Superior temporal gyrus (tissue), 1 donor: ENCODE measurements at regions not wholly inside any gene's neighbourhood (a gene's known extent, or its start where the extent isn't known, plus 50 kb on each side); places are given as distances from the start of the nearest gene placed in this dataset.

Source experiments
- DNase-seq: peaks from one replicate; pipeline ENCODE4 v3.0.0-alpha.2; 2016; ENCODE audit errors: extremely low spot score

- no peak for DNase-seq
These were observed 243.1 kb upstream of the PWP1 start for GRCh38 chr12:107442326-107442987.

- DNase-seq, result no peak
These were observed 242.1 kb upstream of the PWP1 start for GRCh38 chr12:107443320-107444090.

- DNase-seq, result no peak
These were observed 240.8 kb upstream of the PWP1 start for GRCh38 chr12:107444771-107445170.

GRCh38 chr12:107446476-107446875 lies 239.1 kb upstream of the PWP1 start:
- DNase-seq, result no peak

DNA sequence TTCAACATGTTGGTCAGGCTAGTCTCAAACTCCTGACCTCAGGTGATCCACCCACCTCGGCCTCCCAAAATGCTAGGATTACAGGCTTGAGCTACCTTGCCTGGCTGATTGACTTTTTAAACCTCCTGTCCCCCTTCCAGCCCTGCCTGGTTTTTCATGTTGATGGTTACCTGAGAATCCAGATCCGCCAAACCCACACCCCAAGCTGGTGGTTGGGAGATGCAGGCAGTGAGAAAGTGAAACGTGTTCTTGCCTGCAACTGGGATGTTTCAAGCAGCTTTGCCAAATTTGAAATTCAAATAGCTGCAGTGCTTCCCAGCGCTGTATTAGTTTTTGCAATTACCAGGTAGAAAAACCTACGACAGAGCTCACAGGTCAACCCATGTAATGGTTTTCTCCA lies 238.3 kb upstream of the PWP1 start:
- no peak for DNase-seq

DNA sequence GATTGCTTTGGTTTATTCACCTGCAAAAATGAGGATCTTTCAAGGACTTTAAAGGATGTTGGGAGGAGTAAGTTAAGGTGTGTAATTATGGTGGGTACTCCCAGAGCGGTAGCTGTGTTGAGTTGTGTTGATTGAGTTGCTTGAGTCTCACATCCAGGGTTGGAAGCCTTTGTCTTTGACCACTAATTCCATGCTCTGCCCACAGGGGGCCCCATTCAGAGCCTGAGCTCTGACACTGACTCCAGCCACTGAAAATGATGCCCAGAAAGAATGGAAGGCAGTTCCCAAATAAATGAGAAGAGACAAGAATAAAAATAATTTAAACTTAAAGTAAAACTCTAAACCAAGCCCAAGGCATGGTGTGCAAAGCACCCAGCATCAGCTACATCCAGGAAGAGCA lies 237.4 kb upstream of the PWP1 start:
- DNase-seq, result no peak

DNA sequence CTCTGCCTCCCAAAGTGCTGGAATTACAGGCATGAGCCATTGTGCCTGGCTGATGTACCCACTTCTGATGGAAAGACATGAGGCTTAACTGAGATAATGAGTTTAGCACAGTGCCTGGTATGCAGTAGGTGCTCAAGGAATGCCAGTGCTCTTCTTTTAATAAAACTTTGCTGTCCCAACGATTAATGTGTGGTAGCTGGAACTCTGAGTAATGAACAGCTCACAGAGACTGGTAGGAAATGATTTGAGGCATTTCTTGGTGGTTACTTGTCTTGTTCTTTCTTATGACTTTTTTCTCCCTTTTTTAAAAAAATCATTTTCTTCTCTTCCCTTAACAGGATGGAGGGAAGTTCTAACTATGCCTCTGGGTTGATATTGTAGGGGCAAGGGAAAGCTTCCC lies 235.7 kb upstream of the PWP1 start:
- no peak for DNase-seq

DNA sequence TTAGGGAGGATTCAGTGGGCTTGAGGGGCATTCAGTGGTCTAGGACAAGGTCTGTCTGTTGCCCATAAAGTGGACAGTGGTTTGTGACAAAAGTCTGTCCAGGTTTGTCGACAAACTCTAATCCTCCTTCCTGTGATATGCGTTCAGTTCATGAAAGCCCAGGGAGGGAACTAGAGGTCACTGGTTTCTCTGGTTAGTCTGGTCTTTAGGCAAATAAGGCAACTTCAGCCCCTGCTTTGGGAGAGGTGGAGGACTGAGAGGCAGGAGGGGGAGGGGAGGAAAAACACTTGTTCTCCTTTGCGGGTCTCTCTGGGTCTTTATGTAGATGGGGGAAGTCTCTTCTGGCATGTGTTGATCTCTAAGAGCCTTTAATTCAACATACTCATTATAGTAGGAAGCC lies 235.1 kb upstream of the PWP1 start:
- no peak for DNase-seq

GRCh38 chr12:107451246-107451645 lies 234.4 kb upstream of the PWP1 start:
- no peak for DNase-seq

GRCh38 chr12:107454109-107454830 lies 231.3 kb upstream of the PWP1 start:
- DNase-seq, result no peak

- no peak for DNase-seq
These were observed 228.2 kb upstream of the PWP1 start for GRCh38 chr12:107457362-107457935.

- no peak for DNase-seq
These were observed 227.4 kb upstream of the PWP1 start for GRCh38 chr12:107458163-107458562.

- no peak for DNase-seq
These were observed 226.6 kb upstream of the PWP1 start for GRCh38 chr12:107458990-107459389.

DNA sequence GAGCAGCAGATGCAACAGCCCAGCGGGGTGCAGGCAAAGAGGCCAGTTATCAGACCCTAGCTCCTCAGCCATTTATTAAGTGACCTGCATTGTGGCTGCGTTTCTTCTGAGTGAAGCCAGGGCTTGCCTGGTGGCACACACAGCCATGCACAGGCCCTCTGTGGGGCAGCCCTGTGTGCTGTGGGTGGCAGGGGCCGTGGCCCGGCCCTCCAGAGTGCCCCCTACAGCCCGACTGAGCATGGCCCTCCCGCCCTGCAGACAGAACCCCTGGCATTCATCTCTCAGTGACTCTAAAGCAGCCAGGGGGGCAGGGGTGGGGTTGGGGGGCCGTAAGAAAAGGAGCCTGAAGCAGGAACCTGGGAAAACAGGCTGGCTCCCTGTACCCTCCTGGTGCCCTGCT lies 226.0 kb upstream of the PWP1 start:
- no peak for DNase-seq

- DNase-seq, result no peak
These were observed 224.2 kb upstream of the PWP1 start for GRCh38 chr12:107461222-107461975.

GRCh38 chr12:107462428-107463332 lies 222.9 kb upstream of the PWP1 start:
- no peak for DNase-seq

DNA sequence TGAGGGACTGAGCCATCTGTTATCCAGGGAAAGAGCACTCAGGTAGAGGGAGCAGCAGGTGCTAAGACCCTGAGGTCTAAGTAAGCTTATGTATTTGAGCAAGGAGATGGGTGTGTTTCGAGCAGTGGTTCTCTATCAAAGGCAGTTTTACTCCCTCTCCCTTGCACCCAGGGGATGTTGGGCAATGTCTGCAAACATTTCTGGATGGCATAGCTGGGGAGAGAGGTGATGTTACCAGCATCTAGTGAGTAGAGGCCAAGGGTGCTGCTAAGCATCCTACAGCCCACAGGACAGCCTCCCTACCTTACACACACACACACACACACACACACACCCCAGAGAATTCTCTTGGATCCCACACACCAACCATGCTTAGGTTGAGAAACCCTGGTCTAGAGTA lies 221.0 kb upstream of the PWP1 start:
- DNase-seq, result no peak

- DNase-seq, result no peak
These were observed 220.0 kb upstream of the PWP1 start for GRCh38 chr12:107465625-107466024.

DNA sequence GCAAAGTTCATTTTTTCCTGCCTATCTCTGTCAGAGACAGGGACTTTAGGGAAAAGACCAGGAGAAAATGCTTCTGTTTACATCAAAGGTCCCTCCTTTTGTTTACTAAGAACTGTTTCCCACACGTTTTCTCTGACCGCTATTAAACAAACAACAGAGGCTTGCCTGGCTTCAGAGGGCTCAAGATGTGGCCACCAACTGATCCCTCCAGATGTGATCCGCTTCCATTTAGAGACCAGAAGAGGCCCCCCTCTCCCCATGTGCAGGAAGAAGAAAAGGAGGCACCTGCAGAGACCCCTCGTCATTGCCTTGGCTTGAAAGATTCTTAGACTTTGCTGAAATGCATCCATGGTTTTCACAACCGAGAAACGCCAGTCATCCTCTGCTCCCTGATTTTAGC lies 217.9 kb upstream of the PWP1 start:
- DNase-seq, result no peak

DNA sequence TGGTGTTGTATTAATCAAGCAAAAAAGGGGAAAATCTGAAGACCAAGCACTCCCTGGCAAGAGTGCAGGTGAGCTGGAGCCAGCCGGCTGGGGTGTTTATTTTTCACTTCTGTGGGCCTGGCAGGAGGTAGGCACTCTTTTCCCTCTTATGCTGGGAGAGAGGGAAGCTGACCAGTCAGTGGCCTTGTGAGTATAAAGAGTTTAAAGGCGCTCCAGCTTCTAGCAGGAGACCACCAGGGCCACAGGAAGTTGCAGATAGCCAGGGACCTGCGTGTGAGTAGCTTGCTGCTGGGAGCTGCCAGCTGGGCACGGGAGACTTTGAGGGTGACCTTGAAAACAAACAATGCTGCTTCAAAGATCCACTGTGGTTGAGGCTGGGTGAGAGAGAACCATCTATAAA lies 217.4 kb upstream of the PWP1 start:
- no peak for DNase-seq

DNA sequence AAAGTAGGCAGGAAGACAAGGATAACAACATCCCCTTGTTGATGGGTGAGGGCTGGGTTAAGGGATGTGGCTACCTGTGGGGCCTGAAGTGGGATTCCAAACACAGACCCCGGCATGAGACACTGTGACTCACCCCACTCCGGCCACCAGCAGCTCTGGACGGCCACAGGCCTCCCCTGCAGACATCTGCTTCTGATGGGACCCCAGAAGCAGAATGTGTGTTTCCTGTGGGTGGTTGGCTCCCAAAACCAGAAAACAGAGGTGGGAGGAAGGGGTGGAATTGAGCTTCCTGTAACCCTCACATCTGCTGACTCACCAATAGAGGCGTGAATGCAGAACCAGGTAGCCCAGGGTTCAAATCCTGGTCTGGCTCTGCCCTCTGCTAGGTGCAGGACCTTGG lies 216.6 kb upstream of the PWP1 start:
- no peak for DNase-seq
